ENCODE measurements at regions not wholly inside any gene's neighbourhood (a gene's known extent, or its start where the extent isn't known, plus 50 kb on each side); places are given as distances from the start of the nearest gene placed in this dataset.
"Not testable (repeated sequence)": the region's sequence is repeated elsewhere in the genome, so short reads cannot be mapped to it uniquely, and the experiment has no call there.

GRCh38 chr21:15453785-15454184, 276.0 kb upstream of the USP25 start:
- not testable (repeated sequence) for TF ChIP-seq CTCF (IDR thresholded peaks at IDR 0.05); POLR2A (IDR thresholded peaks at IDR 0.05; ENCODE audit: low read depth)

All from esophagus muscularis mucosa (tissue), 3 donors.